ENCODE measurements at regions not wholly inside any gene's neighbourhood (a gene's known extent, or its start where the extent isn't known, plus 50 kb on each side); places are given as distances from the start of the nearest gene placed in this dataset.
A peak's percentile ranks its signal among the peaks of the same experiment; 100 is the strongest.

DNA sequence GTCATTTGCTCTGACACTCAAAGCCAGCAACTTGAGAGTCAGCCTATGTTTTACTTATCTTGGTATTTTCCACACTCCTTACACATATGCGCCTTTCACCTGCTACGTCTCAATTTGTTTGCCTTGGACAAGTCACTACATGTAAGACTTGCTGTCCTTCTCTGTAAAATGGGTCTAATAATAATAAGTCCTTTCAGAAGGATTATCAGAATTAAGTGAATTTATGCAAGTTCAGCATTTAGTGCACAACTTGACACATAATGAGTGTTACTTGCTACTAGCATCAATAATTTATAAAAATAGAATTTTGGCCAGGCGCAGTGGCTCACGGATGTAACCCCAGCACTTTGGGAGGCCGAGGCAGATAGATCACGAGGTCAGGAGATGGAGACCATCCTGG lies 71.1 kb upstream of the UBL3 start:
- DNase-seq, result no peak

DNA sequence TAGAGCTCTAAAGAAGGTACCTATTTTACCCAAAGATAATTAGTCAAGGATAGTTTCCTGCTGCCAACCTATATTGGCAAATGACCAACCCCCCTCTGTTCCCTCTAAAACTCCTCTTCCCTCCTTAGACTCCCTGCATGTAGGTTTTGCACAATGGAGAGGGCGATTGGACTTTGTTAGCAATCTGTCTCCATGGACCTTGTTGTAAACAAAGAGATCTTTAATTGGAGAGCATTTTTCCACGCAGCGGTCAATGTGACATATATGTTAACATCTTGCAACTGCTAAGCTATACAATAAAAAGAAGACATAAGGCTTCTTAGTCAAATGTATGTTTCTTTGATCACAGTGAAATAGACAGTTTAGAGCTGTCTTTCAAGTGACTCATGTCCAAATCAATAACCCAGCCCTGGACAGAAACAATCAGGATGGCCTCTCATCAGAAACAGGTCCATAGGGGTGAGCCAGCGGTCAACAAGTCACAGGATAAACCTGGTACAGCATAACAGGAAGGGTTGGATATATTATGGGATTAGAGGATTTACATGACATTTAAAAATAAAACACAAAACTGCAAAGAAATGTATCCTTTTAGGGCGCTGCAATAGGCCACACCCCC lies 69.7 kb upstream of the UBL3 start:
- no peak for DNase-seq

DNA sequence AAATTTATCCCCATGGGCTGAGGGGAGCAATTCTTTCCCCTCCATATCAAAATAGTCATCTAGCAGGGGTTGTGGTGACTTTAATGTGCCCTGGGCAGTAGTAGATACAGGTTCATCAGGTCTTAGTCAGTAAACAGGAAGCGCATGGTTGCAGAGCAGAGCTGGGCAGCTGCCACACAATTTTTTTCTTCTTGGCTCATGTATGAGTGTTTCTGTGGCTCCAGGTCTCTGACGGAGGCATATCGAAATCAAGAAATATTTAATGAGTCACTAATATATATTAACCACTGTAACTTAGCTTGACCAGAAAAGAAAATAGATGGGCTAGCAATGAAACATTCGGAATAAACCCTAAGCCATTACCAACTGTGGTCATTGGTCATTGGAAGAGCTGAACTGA lies 68.4 kb upstream of the UBL3 start:
- no peak for DNase-seq

DNA sequence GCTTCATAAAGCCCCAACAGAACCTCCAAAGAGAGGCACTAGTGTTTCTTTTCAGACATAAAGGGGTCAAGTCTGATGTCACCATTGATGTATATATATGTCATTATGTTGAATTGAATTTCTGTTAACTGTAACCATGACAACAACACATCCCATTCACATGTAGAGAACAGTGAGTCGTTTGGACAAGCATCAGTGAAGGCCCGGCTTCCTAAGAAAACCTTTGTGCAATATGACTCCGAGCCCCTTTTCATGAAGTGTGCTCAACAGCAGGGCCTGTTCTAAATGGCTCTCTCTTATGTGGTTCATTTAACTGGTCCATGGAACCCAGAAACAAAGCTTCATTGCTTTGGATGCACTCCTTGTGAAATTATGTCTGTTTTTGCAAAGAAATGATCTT lies 67.2 kb upstream of the UBL3 start:
- DNase-seq, result no peak

DNA sequence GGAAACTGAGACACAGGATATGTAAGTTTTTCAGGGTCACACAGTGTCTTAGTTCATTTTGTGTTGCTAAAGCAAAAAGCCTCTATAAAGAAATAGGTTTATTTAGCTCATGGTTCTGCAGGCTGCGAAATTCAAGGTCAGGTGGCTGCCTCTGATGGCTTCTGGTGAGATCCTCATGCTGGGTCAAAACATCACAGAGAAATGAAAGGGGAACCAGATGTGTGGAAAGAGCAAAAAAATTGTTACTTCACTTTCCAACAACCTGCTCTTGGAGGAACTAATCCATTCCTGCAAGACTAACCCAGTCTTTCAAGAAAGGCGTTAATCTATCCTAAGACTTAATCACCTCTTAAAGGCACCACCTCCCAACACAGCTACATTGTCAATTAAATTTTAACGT lies 64.2 kb upstream of the UBL3 start:
- no peak for DNase-seq

DNA sequence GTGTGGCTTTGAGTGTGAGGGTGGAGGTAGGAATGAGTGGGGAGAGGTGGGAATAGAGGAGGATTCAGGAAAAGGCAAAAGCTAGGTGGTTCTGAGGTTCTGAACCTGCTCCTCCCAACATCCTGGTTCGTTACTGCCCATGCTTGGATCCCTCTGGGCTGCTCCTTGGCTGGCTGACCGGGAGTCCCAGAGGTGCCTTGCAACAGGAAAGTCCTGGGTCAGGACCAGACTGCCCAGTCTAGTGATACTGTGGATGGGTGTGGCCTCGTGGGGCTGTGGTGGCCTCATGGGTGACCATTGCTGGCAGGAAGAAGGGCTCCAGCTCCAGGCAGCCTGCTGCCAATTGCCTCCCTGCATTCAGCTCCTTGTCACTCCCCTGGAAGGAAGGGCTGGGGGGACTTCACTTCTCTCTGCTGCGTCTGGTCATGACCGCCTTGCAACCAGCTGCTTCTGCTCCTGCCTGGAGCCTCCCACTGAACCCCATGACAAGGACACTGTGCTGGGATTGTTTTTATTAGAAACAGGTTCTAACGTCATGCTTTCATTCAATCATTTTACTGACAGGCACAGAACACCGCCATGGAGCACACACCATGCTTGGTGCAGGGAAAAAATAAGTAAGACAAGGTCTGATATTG lies 61.5 kb upstream of the UBL3 start:
- no peak for DNase-seq

DNA sequence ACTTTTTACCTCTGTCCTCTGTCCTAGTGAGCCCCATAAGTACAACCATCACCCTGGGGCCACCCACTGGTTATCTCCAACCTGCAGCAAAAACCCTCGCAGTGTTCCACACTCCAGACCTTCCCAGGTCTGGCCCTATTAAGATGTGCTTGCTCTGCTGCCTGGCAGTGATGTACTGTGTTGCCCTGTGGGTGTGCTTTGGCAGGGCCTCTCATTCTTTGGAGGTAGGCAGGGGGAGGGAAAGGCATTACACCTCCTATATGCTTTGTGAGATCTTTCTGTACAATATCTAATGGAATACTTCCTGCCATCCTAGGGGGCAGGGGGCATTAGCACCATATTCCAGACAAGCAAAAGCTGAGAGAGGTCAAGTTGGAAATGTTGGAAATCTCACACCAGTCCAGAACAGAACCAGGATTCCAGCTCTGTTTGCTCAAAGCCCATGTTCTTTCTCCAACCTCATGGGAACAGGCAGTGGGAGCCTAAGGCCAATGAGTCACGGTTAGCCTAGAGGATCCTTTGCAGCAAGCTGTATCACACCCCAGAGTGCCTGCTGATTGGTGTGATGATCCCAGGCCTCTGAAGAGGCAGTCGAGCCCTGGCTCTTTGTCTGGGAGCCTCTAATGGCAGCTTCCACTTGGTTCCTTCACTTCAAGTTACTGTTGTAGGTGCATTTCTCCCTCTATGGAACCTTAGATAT lies 59.7 kb upstream of the UBL3 start:
- DNase-seq, result no peak

DNA sequence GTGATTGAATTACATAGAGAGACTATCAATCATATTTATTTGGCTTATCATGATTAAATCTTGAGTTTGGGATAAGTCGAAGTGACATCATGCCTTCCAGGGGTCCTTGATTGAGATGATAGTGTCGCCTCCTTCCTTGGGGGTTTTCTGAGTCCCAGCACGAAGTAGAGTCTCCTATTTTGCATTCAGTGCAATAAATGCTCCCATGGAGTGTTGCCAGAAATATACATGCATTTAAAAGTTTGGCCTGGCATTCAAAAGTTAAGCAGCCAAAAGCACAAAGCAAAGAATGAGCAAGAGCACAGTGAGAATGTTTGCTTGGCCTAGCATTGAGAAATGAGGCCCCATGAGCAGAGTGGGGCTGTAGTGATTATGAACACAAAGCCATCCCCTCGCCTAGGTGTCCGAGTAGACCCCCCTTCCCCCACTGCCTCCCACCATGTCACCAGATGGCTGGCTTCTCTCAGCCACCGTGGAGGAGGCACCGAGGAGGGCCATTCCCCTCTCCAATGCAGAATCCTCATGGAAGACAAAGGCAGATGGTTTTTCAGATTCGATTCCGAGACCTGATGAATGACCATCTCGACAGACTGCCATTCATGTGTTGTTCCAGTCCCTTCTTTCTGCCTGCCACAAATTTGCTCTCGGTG lies 58.8 kb upstream of the UBL3 start:
- no peak for DNase-seq

DNA sequence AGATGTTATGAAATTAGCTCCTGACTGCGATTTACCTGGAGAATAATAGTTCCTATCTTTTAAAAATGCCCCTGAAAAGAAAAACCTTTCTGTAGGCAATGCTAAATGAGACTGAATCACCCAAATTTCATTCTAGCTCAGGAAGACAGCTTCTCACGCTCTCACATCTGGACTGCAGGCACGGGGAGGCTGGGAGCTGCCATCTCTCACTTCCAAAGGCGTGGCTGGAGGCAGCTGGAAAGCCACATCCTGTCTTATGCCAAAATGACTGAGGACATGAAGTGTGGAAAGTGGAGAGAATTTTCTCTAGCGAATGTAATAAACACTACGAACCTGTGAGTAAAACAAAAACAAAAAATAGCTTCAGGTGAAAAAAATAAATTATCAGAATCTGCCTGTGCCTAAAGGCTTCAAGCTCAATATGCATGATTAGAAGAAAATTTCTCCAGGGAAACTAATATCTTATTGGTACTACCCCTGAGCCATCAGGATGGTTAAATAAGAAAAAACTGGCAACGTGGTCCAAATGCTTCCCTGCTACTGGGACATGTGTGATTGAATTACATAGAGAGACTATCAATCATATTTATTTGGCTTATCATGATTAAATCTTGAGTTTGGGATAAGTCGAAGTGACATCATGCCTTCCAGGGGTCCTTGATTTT lies 58.1 kb upstream of the UBL3 start:
- no peak for DNase-seq

DNA sequence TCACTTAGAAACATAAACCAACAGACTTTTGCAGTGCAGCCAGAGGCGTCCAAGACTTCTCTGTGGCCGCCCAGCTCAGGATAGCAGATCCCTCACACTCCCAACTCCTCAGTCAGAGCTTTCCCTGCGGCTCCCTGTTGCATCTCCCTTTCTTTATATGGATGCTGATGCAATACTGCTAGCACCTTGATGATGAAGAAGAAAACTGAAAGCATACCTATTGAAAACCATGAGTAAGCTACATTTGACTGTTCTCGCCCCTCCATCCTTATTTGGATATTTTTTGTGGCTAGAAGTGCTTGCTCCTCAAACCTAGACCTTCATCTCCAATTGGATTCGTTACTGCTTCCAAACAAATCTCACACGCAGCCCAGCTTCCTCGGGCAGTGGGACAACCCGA lies 57.3 kb upstream of the UBL3 start:
- no peak for DNase-seq

DNA sequence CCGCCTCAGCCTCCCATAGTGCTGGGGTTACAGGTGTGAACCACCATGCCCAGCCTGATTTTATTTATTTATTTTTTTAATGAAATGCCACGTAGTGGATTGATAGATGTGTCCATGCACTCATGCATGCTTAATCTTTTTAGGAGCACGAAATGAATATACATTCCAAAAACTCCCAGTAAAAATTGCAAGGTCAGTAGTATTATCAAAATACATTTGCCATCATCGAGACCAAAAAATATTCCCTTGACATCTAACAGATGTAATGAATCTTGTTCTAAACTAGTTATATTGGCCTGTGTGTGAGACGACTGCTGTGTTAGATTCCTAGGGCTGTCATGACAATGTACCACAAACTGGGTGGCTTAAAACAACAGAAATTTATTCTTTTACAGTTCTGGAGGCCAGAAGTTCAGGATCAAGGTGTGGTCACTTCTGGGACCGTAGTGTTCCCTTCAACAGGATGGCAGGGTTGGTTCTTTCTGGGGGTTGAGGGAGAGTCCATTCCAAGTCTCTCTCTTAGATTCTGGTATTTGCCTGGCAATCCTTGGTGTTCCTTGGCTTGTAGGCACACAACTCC lies 56.1 kb upstream of the UBL3 start:
- no peak for DNase-seq

DNA sequence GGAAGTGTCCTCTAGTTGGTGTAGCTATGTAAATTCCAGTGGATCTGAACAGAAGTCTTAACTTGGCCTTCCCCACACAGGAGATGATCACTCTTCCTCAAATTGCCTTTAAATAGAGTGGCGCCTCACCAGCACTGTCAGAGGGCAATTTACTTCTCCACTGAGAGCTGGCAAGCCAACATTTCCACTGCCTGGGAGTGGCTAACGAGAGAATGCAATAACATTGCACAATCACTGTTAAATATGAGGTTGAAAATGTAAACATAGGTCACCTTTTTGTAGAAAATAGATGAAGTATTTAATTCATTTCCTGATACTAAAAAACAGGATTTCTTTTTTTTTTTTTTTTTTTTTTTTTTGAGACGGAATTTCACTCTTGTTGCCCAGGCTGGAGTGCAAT lies 55.4 kb upstream of the UBL3 start:
- DNase-seq, result no peak

DNA sequence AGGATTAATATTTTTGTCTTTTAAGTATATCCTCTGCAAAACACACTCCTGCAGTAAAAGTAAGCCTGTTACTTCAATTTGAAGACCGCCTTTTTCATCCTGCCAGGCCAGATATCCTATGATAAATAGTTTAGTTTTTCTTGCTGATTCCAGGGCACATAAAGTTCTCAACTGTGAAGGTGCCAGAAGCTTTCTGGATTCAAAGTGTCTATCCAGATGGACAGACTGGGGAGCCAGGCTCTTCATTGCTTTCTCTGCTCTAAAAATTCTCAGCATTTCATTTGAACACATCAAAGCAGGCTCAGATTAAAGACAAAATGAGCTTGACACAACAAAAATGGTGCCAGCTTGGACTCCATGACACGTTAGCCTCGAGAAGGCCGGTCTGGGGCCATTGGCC lies 53.6 kb upstream of the UBL3 start:
- no peak for DNase-seq

DNA sequence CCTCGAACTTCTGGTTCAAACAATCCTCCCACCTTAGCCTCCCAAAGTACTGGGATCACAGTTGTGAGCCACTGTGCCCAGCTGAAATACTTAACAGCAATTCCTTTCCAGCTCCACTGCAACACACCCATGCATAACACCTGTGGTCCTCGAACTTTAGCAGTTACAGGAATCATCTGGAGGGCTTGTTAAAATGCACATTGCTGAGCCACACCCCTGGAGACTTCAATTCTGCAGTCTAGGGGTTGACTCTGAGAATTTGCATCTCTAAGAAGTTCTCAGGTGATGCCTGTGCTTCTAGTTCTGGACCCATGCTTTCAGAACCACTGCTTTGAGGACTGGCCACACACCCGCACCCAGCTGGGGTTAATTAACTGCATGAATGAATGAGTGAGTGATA lies 53.1 kb upstream of the UBL3 start:
- no peak for DNase-seq

DNA sequence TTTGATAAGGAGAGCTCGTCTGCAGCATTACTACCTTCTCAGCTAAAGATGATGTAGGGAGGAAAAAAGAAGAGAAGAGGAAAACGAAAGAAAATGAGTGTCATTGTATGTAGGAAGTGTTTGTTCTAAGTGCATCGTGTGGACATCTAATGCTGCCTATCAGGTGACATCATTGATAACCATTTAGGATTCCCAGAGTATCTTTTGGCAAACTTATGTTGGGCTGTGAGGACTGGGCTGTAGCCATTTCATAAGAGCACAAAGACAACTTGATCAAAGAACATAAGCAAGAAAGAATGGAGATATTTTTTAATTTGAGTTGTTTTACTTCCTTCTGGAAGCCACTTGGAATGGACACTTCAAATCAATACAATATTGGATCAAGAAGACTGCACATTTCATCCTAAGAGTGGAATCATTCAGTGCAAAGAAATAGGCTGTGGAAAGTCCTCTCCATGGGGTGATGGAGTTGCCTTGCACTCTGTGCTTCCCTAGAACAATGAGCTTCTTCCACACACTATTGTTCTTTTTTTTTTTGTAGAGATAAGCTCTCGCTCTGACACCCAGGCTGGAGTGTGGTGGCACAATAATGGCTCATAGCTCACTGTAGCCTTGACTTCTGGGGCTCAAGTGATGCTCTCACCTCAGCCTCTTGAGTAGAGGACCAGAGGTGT lies 52.4 kb upstream of the UBL3 start:
- peak; percentile 7 for DNase-seq

DNA sequence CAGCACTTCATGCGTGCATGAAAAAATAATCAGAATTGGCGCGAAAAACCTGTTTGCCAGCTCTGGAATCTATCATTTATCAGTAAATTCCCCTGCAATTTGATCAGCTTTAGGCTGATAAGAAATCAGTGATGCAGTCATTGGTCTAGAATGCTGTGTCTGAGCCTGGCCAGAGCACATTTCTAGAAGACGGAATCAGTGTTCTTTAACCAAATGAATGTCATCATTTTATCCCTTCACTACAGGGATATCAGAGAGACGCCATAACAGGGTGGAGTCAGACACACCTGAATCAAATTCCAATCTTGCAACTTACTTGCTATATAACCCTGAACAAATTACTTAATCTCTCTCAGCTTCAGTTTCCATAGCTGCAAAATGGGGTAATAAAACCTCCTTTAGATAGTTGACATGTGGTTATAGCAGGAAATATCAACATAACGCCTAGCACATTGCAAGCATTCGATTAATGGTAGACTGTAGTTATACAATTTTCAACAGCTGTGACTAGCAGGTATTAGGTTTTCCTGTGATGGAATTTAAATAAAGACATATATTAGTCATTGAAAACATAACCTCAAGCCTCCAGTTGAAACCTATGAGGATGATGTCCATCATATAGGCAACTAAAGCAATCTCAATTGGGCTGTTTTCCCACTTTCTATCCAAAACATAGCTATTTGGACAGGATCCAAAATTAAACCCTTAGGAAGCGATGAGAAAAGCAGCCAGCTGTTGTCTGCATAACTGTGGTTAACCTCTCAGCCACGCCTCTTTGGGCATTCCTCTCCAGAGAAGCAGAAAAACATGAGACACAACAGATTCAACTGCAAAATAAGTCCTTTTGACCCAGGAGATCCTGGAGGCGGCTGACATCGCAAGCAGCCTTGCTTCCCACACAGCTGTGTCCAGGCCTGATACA lies 51.6 kb upstream of the UBL3 start:
- peak; percentile 7 for DNase-seq

Measured in NCI-H2029 treated with DMSO at 0.1 percent for 48 hours (cell line).